MG63 (cell line): ENCODE measurements at regions not wholly inside any gene's neighbourhood (a gene's known extent, or its start where the extent isn't known, plus 50 kb on each side); places are given as distances from the start of the nearest gene placed in this dataset.
"Not testable (repeated sequence)": the region's sequence is repeated elsewhere in the genome, so short reads cannot be mapped to it uniquely, and the experiment has no call there.

Experiments used
- DNase-seq: peaks from one replicate; pipeline ENCODE4 v3.0.0-alpha.2; 2020
- H3K27me3 ChIP-seq: fragments of 250-450 bp; sonication (Bioruptor Pico); 2 replicates; pipeline ENCODE4 v1.5.1; 2020; ENCODE audit warnings: mild to moderate bottlenecking, moderate library complexity
- H3K36me3 ChIP-seq: fragments of 250-450 bp; sonication (Bioruptor Pico); 2 replicates; pipeline ENCODE4 v1.5.1; 2020; ENCODE audit warnings: mild to moderate bottlenecking, moderate library complexity
- H3K4me3 ChIP-seq: fragments of 250-450 bp; sonication (Bioruptor Pico); 2 replicates; pipeline ENCODE4 v1.5.1; 2020; ENCODE audit warnings: mild to moderate bottlenecking, moderate library complexity
- H3K9me3 ChIP-seq: fragments of 250-450 bp; sonication (Bioruptor Pico); 2 replicates; pipeline ENCODE4 v1.5.1; 2020; ENCODE audit warnings: mild to moderate bottlenecking, moderate library complexity

- not testable (repeated sequence) for H3K36me3 ChIP-seq, H3K9me3 ChIP-seq, H3K4me3 ChIP-seq, H3K27me3 ChIP-seq
- peak; percentile 46 for DNase-seq
These were observed 183.7 kb downstream of the ADRA2C start for GRCh38 chr4:3949916-3950315.

GRCh38 chr4:3952443-3953139, 186.4 kb downstream of the ADRA2C start:
- not testable (repeated sequence) for H3K4me3 ChIP-seq, H3K9me3 ChIP-seq, DNase-seq, H3K36me3 ChIP-seq, H3K27me3 ChIP-seq

GRCh38 chr4:3953140-3953489, 186.9 kb downstream of the ADRA2C start:
- not testable (repeated sequence) for H3K9me3 ChIP-seq, H3K4me3 ChIP-seq, DNase-seq, H3K27me3 ChIP-seq, H3K36me3 ChIP-seq

GRCh38 chr4:3954540-3955320, 188.5 kb downstream of the ADRA2C start:
- H3K9me3 ChIP-seq, H3K27me3 ChIP-seq, H3K36me3 ChIP-seq: not testable (repeated sequence)
- peak; percentile 95 for DNase-seq
- peak overlapping the region; percentile 82 for H3K4me3 ChIP-seq

GRCh38 chr4:3955321-3956164, 189.4 kb downstream of the ADRA2C start:
- not testable (repeated sequence) for H3K36me3 ChIP-seq, H3K9me3 ChIP-seq, H3K27me3 ChIP-seq
- DNase-seq = peak; percentile 98
- peak overlapping the region; percentile 82 for H3K4me3 ChIP-seq

- peak overlapping the region; percentile 82 for H3K4me3 ChIP-seq
- H3K27me3 ChIP-seq, H3K36me3 ChIP-seq, DNase-seq, H3K9me3 ChIP-seq: not testable (repeated sequence)
These were observed 190.1 kb downstream of the ADRA2C start for GRCh38 chr4:3956165-3956867.

- not testable (repeated sequence) for H3K36me3 ChIP-seq
These were observed 195.0 kb downstream of the ADRA2C start for GRCh38 chr4:3961091-3961672.

GRCh38 chr4:3964572-3965278, 198.5 kb downstream of the ADRA2C start:
- H3K4me3 ChIP-seq, DNase-seq, H3K9me3 ChIP-seq, H3K36me3 ChIP-seq, H3K27me3 ChIP-seq: not testable (repeated sequence)

More at GRCh38 chr4:3961091-3961672, 195.0 kb downstream of the ADRA2C start:
- DNase-seq, H3K9me3 ChIP-seq, H3K27me3 ChIP-seq, H3K4me3 ChIP-seq: not testable (repeated sequence)

GRCh38 chr4:3967204-3967603, 201.0 kb downstream of the ADRA2C start:
- not testable (repeated sequence) for H3K27me3 ChIP-seq, DNase-seq, H3K4me3 ChIP-seq, H3K9me3 ChIP-seq, H3K36me3 ChIP-seq

GRCh38 chr4:3972626-3973025, 206.4 kb downstream of the ADRA2C start:
- not testable (repeated sequence) for H3K4me3 ChIP-seq, DNase-seq, H3K9me3 ChIP-seq, H3K27me3 ChIP-seq, H3K36me3 ChIP-seq

GRCh38 chr4:3973581-3974200, 207.5 kb downstream of the ADRA2C start:
- H3K4me3 ChIP-seq, H3K9me3 ChIP-seq, H3K36me3 ChIP-seq, H3K27me3 ChIP-seq: not testable (repeated sequence)
- DNase-seq = peak; percentile 11

- H3K27me3 ChIP-seq, H3K4me3 ChIP-seq, DNase-seq, H3K9me3 ChIP-seq, H3K36me3 ChIP-seq: not testable (repeated sequence)
These were observed 217.4 kb downstream of the ADRA2C start for GRCh38 chr4:3983518-3984125.

GRCh38 chr4:3984796-3985195, 218.6 kb downstream of the ADRA2C start:
- peak; percentile 27 for DNase-seq
- not testable (repeated sequence) for H3K36me3 ChIP-seq, H3K27me3 ChIP-seq, H3K4me3 ChIP-seq, H3K9me3 ChIP-seq

- not testable (repeated sequence) for H3K9me3 ChIP-seq, H3K36me3 ChIP-seq, H3K27me3 ChIP-seq, H3K4me3 ChIP-seq, DNase-seq
These were observed 220.2 kb downstream of the ADRA2C start for GRCh38 chr4:3986412-3986811.

- not testable (repeated sequence) for DNase-seq, H3K9me3 ChIP-seq, H3K27me3 ChIP-seq, H3K36me3 ChIP-seq, H3K4me3 ChIP-seq
These were observed 229.3 kb downstream of the OTOP1 start for GRCh38 chr4:3997386-3997785.
